HEK293 (cell line): ENCODE measurements at regions not wholly inside any gene's neighbourhood (a gene's known extent, or its start where the extent isn't known, plus 50 kb on each side); places are given as distances from the start of the nearest gene placed in this dataset.

Experiments
- CTCF ChIA-PET: fragments of 350-600 bp; formaldehyde crosslinking; extraction: SDS; loops from one replicate; lab custom pipeline; 2021; ENCODE audit warnings: antibody characterized with exemption; lab: Yijun Ruan, JAX
- POLR2A ChIA-PET: fragments of 300-600 bp; formaldehyde crosslinking; extraction: SDS; loops from one replicate; lab custom pipeline; 2020; ENCODE audit warnings: antibody characterized with exemption, inconsistent platforms; lab: Yijun Ruan, JAX
- H3K27ac ChIP-seq: fragments of 200-500 bp; sonication (Bioruptor generic); 2 replicates; pipeline ENCODE4 v1.5.1; 2014; ENCODE audit warnings: low read depth, low read length, control low read depth, inconsistent platforms; ENCODE audit errors: extremely low read depth
- H3K36me3 ChIP-seq, 2 experiments: fragments of 200-500 bp in 1 of 2; sonication (Bioruptor generic) in 1 of 2; 1 replicate in 1 of 2; 2 replicates in 1 of 2; pipeline ENCODE4 v1.5.1; 2014 to 2017; ENCODE audit warnings: inconsistent platforms in 2 of 2, low read length in 2 of 2; ENCODE audit not compliant: control insufficient read depth in 2 of 2, insufficient read depth in 1 of 2
- H3K4me1 ChIP-seq: fragments of 200-500 bp; sonication (Bioruptor generic); 2 replicates; pipeline ENCODE4 v1.5.1; 2014; ENCODE audit warnings: mild to moderate bottlenecking, low read length, inconsistent platforms; ENCODE audit not compliant: control insufficient read depth, insufficient read depth
- H3K4me3 ChIP-seq: 2 replicates; pipeline ENCODE4 v1.5.1; 2011; ENCODE audit warnings: low read depth, mild to moderate bottlenecking, control low read depth, low read length, moderate library complexity
- H3K9me3 ChIP-seq: fragments of 200-500 bp; sonication (Bioruptor generic); 2 replicates; pipeline ENCODE4 v1.5.1; 2014; ENCODE audit warnings: low read depth, low read length, inconsistent platforms; ENCODE audit not compliant: control insufficient read depth, insufficient read depth
- ELK4 ChIP-seq: IDR thresholded peaks from 2 replicates; pipeline ENCODE4 v1.6.1; 2011; ENCODE audit warnings: mild to moderate bottlenecking, low read depth, low read length, borderline replicate concordance
- IKZF3 ChIP-seq: fragments of 450-650 bp; IDR thresholded peaks from 2 replicates; pipeline ENCODE4 v1.5.0; 2018; ENCODE audit warnings: missing biosample characterization, mild to moderate bottlenecking, missing genetic modification characterization, moderate library complexity
- PATZ1 ChIP-seq: fragments of 450-650 bp; formaldehyde crosslinking; IDR thresholded peaks from 2 replicates; pipeline ENCODE4 v1.5.1; 2016; ENCODE audit warnings: missing biosample characterization, missing genetic modification characterization
- PRDM1 ChIP-seq: fragments of 450-650 bp; formaldehyde crosslinking; IDR thresholded peaks from 2 replicates; pipeline ENCODE4; 2016; ENCODE audit warnings: missing biosample characterization, missing genetic modification characterization
- SCRT2 ChIP-seq: fragments of 450-650 bp; formaldehyde crosslinking; IDR thresholded peaks from 2 replicates; pipeline ENCODE4 v1.5.1; 2016; ENCODE audit warnings: missing biosample characterization, missing genetic modification characterization
- TCF7L2 ChIP-seq: IDR thresholded peaks from 2 replicates; pipeline ENCODE4 v1.6.1; 2011; ENCODE audit warnings: low read depth, mild to moderate bottlenecking, inconsistent platforms, low read length, moderate library complexity, borderline replicate concordance
- YY1 ChIP-seq: fragments of 450-650 bp; formaldehyde crosslinking; IDR thresholded peaks from 2 replicates; pipeline ENCODE4 v1.5.1; 2018; ENCODE audit warnings: missing biosample characterization, missing genetic modification characterization
- YY2 ChIP-seq: fragments of 450-650 bp; formaldehyde crosslinking; IDR thresholded peaks from 2 replicates; pipeline ENCODE4 v1.5.1; 2016; ENCODE audit warnings: missing biosample characterization, missing genetic modification characterization
- ZNF138 ChIP-seq: fragments of 450-650 bp; formaldehyde crosslinking; IDR thresholded peaks from 2 replicates; pipeline ENCODE4 v1.5.1; 2016; ENCODE audit warnings: missing biosample characterization, missing genetic modification characterization, borderline replicate concordance
- ZNF274 ChIP-seq, 2 experiments: fragments of 200-500 bp in 1 of 2; fragments of 450-650 bp in 1 of 2; sonication (Bioruptor generic) in 1 of 2; formaldehyde crosslinking in 1 of 2; IDR thresholded peaks; 2 replicates each; pipeline versions ENCODE4 v1.5.1 to v1.6.1; 2014 to 2016; ENCODE audit warnings: borderline replicate concordance in 1 of 2, inconsistent platforms in 1 of 2, low read length in 1 of 2, missing biosample characterization in 1 of 2, missing genetic modification characterization in 1 of 2
- ZNF350 ChIP-seq: fragments of 450-650 bp; formaldehyde crosslinking; IDR thresholded peaks from 2 replicates; pipeline ENCODE4 v1.5.0; 2017; ENCODE audit warnings: missing biosample characterization, mild to moderate bottlenecking, missing genetic modification characterization
- ZNF366 ChIP-seq: fragments of 450-650 bp; formaldehyde crosslinking; conservative IDR thresholded peaks from 2 replicates; pipeline ENCODE4 v1.5.1; 2016; ENCODE audit warnings: missing biosample characterization, missing genetic modification characterization
- ZNF521 ChIP-seq: fragments of 450-650 bp; formaldehyde crosslinking; IDR thresholded peaks from 2 replicates; pipeline ENCODE4 v1.5.1; 2017; ENCODE audit warnings: missing biosample characterization, mild to moderate bottlenecking, missing genetic modification characterization
- ZNF555 ChIP-seq: fragments of 450-650 bp; formaldehyde crosslinking; conservative IDR thresholded peaks from 2 replicates; pipeline ENCODE4 v1.5.1; 2017; ENCODE audit warnings: missing biosample characterization, mild to moderate bottlenecking, missing genetic modification characterization, inconsistent platforms
- ZNF654 ChIP-seq: fragments of 450-650 bp; formaldehyde crosslinking; IDR thresholded peaks from 2 replicates; pipeline ENCODE4 v1.5.1; 2016; ENCODE audit warnings: low read depth, missing biosample characterization, missing genetic modification characterization
- TF ChIP-seq, protein P1 (sequence below): fragments of 450-650 bp; formaldehyde crosslinking; IDR thresholded peaks from 2 replicates; pipeline ENCODE4 v1.5.1; 2016; ENCODE audit warnings: missing biosample characterization, missing genetic modification characterization

DNA sequence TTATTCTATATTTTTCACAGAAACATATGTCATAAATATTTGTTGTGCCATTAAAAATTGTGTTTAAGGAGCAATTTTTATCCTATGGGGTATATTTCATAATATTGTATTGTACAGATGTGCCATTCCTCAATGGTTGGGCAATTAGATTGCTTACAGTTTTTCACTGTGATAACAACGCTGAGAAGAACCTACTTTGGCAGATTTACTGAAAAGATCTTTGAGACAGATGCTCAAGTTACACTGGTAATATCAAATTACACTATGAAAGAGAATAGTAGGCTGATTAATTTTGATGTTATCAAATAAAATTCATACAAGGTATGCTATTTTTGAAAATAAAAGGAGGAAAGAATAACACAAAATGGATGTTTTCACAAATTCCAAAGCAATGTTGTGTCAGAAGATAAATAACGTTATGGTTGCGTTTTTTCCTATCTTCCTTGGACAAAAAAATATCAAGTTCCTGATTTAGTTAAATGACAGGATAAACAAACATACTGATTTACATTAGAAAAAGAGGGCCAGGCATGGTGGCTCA is 335.1 kb upstream of the ZNF521 start:
- Histone ChIP-seq H3K4me1 (no peaks in the 10 kb centered on the region), H3K27ac (no peak overlapping the region), H3K9me3 (no peaks in the 10 kb centered on the region), H3K4me3 (no peak overlapping the region), H3K36me3 (no peaks in the 10 kb centered on the region)
- ChIA-PET POLR2A (no interaction called here), CTCF (no interaction called here)
- TF ChIP-seq ZNF521 (tag by site-specific recombination) (no peak), ZNF350 (tag by site-specific recombination) (no peak), SCRT2 (tag by site-specific recombination) (no peak), PATZ1 (tag by site-specific recombination) (no peak), ZNF366 (tag by site-specific recombination) (no peak)
- TF ChIP-seq, protein P1, sequence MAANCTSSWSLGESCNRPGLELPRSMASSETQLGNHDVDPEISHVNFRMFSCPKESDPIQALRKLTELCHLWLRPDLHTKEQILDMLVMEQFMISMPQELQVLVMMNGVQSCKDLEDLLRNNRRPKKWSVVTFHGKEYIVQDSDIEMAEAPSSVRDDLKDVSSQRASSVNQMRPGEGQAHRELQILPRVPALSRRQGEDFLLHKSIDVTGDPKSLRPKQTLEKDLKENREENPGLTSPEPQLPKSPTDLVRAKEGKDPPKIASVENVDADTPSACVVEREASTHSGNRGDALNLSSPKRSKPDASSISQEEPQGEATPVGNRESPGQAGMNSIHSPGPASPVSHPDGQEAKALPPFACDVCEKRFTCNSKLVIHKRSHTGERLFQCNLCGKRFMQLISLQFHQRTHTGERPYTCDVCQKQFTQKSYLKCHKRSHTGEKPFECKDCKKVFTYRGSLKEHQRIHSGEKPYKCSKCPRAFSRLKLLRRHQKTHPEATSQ (tag by site-specific recombination), result no peak

DNA sequence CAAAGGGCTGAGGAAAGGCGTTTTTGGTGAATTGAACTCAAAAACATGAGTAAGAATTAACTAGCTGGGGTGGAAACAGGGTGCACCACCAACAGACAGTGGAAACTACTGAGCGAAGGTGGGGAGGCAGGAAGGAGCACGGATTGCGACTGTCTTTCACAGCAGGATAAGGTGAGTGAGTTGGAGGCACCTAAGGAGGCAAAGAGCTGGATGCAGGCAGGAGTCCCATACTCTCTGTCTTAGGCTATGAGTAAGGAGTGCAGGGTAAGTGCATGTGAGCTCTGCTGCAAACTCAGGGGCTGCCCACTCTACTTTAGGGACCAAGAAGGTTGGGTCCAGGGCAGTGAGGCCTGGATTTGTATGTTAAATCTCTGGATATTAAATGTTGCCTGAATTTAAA is 333.1 kb upstream of the ZNF521 start:
- CTCF ChIA-PET, result no interaction called here
- POLR2A ChIA-PET, result no interaction called here
- no peaks in the 10 kb centered on the region for H3K36me3 ChIP-seq
- H3K4me3 ChIP-seq, result no peak overlapping the region
- no peak overlapping the region for H3K27ac ChIP-seq
- no peaks in the 10 kb centered on the region for H3K4me1 ChIP-seq
- TF ChIP-seq TCF7L2 (no peak), PRDM1 (no peak), ZNF654 (tag by site-specific recombination) (no peak), ZNF274 (IDR thresholded peaks at IDR 0.05; ENCODE audit: low read length) (no peak), ZNF274 (tag by site-specific recombination; IDR thresholded peaks at IDR 0.05; ENCODE audit: borderline replicate concordance) (no peak)
- H3K9me3 ChIP-seq, result no peaks in the 10 kb centered on the region

- no peaks in the 10 kb centered on the region for H3K4me1 ChIP-seq
- H3K4me3 ChIP-seq, result no peak overlapping the region
- H3K36me3 ChIP-seq, result no peaks in the 10 kb centered on the region
- TF ChIP-seq YY1 (tag by site-specific recombination) (no peak), YY2 (tag by site-specific recombination) (no peak), ZNF555 (tag by site-specific recombination) (no peak), ZNF138 (no peak), ELK4 (no peak), IKZF3 (tag by site-specific recombination) (no peak)
- TF ChIP-seq, all 188 proteins: peak for 0
- Histone ChIP-seq H3K27ac (no peak overlapping the region), H3K9me3 (no peaks in the 10 kb centered on the region)
- ChIA-PET POLR2A (no interaction called here), CTCF (no interaction called here)
Observed at GRCh38 chr18:25679491-25679890, 327.5 kb upstream of the ZNF521 start.
